ENCODE measurements at regions not wholly inside any gene's neighbourhood (a gene's known extent, or its start where the extent isn't known, plus 50 kb on each side); places are given as distances from the start of the nearest gene placed in this dataset.

DNA sequence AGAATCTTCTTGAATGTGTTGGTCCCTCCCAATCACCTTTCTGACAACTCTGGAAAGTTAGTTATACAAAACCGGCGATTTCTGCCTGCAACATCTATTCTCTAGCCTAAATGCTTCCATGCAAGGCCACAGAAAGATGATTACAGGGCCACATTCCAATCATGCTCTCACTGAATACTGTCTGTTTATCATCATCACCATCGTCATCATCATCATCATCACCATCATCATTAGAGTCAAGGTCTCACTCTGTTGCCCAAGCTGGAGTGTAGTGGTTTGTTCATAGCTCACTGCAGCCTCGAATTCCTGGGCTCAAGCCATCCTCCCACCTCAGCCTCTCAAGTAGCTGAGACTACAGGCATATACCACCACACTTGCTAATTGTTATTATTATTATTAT is 521.2 kb upstream of the DAB1 start:
- Histone ChIP-seq H3K27me3 (no peaks in the 10 kb centered on the region), H3K9me2 (replicated peaks; ENCODE audit: insufficient read depth) (no peaks in the 10 kb centered on the region), H3K4me1 (ENCODE audit: insufficient read depth) (no peaks in the 10 kb centered on the region), H3K4me2 (no peak overlapping the region), H3K36me3 (replicated peaks; ENCODE audit: insufficient read depth, low read depth) (no peaks in the 10 kb centered on the region), H3K4me3 (no peak overlapping the region), H4K20me1 (ENCODE audit: insufficient read depth, poor library complexity, severe bottlenecking) (no peaks in the 10 kb centered on the region), H2AFZ (no peak overlapping the region), H3K9me3 (ENCODE audit: low read depth) (no peaks in the 10 kb centered on the region), H3K79me2 (no peaks in the 10 kb centered on the region), H3K27ac (no peak overlapping the region)
- DNase-seq (ENCODE audit: low spot score) = no peak
- TF ChIP-seq EZH2 (IDR thresholded peaks at IDR 0.05; ENCODE audit: borderline replicate concordance) (no peak), EZH2phosphoT487 (IDR thresholded peaks at IDR 0.05; ENCODE audit: low read depth, severe bottlenecking, unreplicated experiment) (no peak), CTCF (IDR thresholded peaks at IDR 0.05; ENCODE audit: poor library complexity) (no peak)
- WGBS (ENCODE audit: low lambda C conversion rate, missing lambda C conversion rate) = 90% methylated on average over 4 of the region's 4 CpGs

- TF ChIP-seq EZH2 (IDR thresholded peaks at IDR 0.05; ENCODE audit: borderline replicate concordance) = no peak
- TF ChIP-seq EZH2phosphoT487 (IDR thresholded peaks at IDR 0.05; ENCODE audit: low read depth, severe bottlenecking, unreplicated experiment) = no peak
- no peak for TF ChIP-seq CTCF (IDR thresholded peaks at IDR 0.05; ENCODE audit: poor library complexity)
- Histone ChIP-seq H3K9me3 (ENCODE audit: low read depth) (no peaks in the 10 kb centered on the region), H3K4me1 (ENCODE audit: insufficient read depth) (no peaks in the 10 kb centered on the region), H3K4me3 (no peak overlapping the region), H3K36me3 (replicated peaks; ENCODE audit: insufficient read depth, low read depth) (no peaks in the 10 kb centered on the region), H3K79me2 (no peaks in the 10 kb centered on the region), H3K9me2 (replicated peaks; ENCODE audit: insufficient read depth) (no peaks in the 10 kb centered on the region), H3K27ac (no peak overlapping the region), H4K20me1 (ENCODE audit: insufficient read depth, poor library complexity, severe bottlenecking) (no peaks in the 10 kb centered on the region), H3K4me2 (no peak overlapping the region), H2AFZ (no peak overlapping the region), H3K27me3 (no peaks in the 10 kb centered on the region)
- no peak for DNase-seq (ENCODE audit: low spot score)
- 92% methylated on average over 2 of the region's 2 CpGs for WGBS (ENCODE audit: low lambda C conversion rate, missing lambda C conversion rate)
Measured at GRCh38 chr1:57943365-57943764, 519.5 kb upstream of the DAB1 start.

GRCh38 chr1:57934745-57935144 is 510.9 kb upstream of the DAB1 start:
- Histone ChIP-seq H3K79me2 (no peaks in the 10 kb centered on the region), H3K27ac (no peak overlapping the region), H3K36me3 (replicated peaks; ENCODE audit: insufficient read depth, low read depth) (no peaks in the 10 kb centered on the region), H3K9me2 (replicated peaks; ENCODE audit: insufficient read depth) (no peaks in the 10 kb centered on the region), H2AFZ (no peak overlapping the region), H3K4me1 (ENCODE audit: insufficient read depth) (no peaks in the 10 kb centered on the region), H4K20me1 (ENCODE audit: insufficient read depth, poor library complexity, severe bottlenecking) (no peaks in the 10 kb centered on the region), H3K27me3 (no peaks in the 10 kb centered on the region), H3K9me3 (ENCODE audit: low read depth) (no peaks in the 10 kb centered on the region), H3K4me3 (no peak overlapping the region), H3K4me2 (no peak overlapping the region)
- WGBS (ENCODE audit: low lambda C conversion rate, missing lambda C conversion rate) = 78% methylated on average over 8 of the region's 8 CpGs
- TF ChIP-seq EZH2phosphoT487 (IDR thresholded peaks at IDR 0.05; ENCODE audit: low read depth, severe bottlenecking, unreplicated experiment) (no peak), CTCF (IDR thresholded peaks at IDR 0.05; ENCODE audit: poor library complexity) (no peak), EZH2 (IDR thresholded peaks at IDR 0.05; ENCODE audit: borderline replicate concordance) (no peak)
- no peak for DNase-seq (ENCODE audit: low spot score)

DNA sequence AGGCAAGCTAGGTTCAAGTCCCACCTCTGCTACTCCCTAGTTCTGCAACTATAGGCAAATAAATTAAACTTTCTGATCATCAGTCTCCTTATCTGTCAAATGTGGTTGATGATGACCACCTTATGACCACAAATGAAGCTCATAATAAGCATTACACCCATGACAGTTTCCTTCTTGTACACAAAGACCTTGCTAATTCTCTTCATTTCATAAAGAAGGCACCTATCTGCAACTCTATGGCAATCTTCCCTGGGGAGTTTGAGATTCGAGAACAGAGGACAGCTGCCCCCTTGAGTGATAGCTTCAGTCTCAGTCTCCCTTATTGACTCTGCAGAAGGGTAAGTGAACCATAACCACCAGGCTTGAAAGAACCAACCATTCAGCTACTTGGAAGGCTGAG is 503.1 kb upstream of the DAB1 start:
- TF ChIP-seq EZH2phosphoT487 (IDR thresholded peaks at IDR 0.05; ENCODE audit: low read depth, severe bottlenecking, unreplicated experiment) = no peak
- no peak for TF ChIP-seq CTCF (IDR thresholded peaks at IDR 0.05; ENCODE audit: poor library complexity)
- TF ChIP-seq EZH2 (IDR thresholded peaks at IDR 0.05; ENCODE audit: borderline replicate concordance) = no peak
- no peaks in the 10 kb centered on the region for H3K36me3 ChIP-seq (replicated peaks; ENCODE audit: insufficient read depth, low read depth)
- H3K9me3 ChIP-seq (ENCODE audit: low read depth) = no peaks in the 10 kb centered on the region
- WGBS (ENCODE audit: low lambda C conversion rate, missing lambda C conversion rate) = 78% methylated on average over 1 of the region's 1 CpG
- H3K27ac ChIP-seq = no peak overlapping the region
- no peaks in the 10 kb centered on the region for H3K9me2 ChIP-seq (replicated peaks; ENCODE audit: insufficient read depth)
- no peak overlapping the region for H3K4me3 ChIP-seq
- H3K27me3 ChIP-seq = peaks cover 13% of the 10 kb centered on the region
- H2AFZ ChIP-seq = no peak overlapping the region
- no peaks in the 10 kb centered on the region for H3K4me1 ChIP-seq (ENCODE audit: insufficient read depth)
- no peaks in the 10 kb centered on the region for H3K79me2 ChIP-seq
- H3K4me2 ChIP-seq = no peak overlapping the region
- DNase-seq (ENCODE audit: low spot score) = no peak
- no peaks in the 10 kb centered on the region for H4K20me1 ChIP-seq (ENCODE audit: insufficient read depth, poor library complexity, severe bottlenecking)
